Erythroblast (primary cell): ENCODE measurements at regions not wholly inside any gene's neighbourhood (a gene's known extent, or its start where the extent isn't known, plus 50 kb on each side); places are given as distances from the start of the nearest gene placed in this dataset.

Experiments
- GATA1 ChIP-seq: IDR thresholded peaks from 2 replicates; pipeline ENCODE4 v1.6.1; 2011; ENCODE audit warnings: low read depth, mild to moderate bottlenecking, control low read depth, low read length, moderate library complexity
- POLR2A ChIP-seq: IDR thresholded peaks from 2 replicates; pipeline ENCODE4 v1.6.1; 2011; ENCODE audit warnings: mild to moderate bottlenecking, low read length

DNA sequence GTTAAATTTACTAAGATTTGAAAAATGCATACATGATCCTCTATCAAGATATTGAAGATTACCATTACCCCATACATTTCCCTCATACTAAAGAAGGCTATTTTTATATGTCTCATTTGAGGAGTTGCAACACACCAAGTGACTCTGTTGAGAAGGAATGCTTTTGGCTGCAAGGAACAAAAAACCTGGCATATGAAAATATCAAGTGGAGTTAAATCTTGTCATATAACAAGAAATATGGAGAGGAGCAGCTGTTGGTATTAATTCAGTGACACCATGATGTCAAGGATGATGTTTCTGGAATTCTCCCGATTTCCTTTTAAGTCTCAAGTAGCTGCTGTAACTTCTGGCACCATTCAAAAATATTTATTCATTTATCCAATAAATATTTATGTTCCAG is 193.8 kb downstream of the CSNK1G3 start:
- TF ChIP-seq POLR2A = no peak
- TF ChIP-seq GATA1 = no peak
